Neural crest cell (in vitro differentiated cells): ENCODE measurements at regions not wholly inside any gene's neighbourhood (a gene's known extent, or its start where the extent isn't known, plus 50 kb on each side); places are given as distances from the start of the nearest gene placed in this dataset.

ENCODE experiments used
- DNase-seq: peaks from one replicate; pipeline ENCODE4 v3.0.0; 2021; ENCODE audit warnings: low read depth, mixed read lengths, low spot score
- H3K27ac Mint-ChIP-seq: one replicate; pipeline ENCODE4 v1.8.0; 2021; ENCODE audit warnings: mild to moderate bottlenecking, mixed read lengths; ENCODE audit not compliant: unreplicated experiment
- H3K27me3 Mint-ChIP-seq: 2 replicates; pipeline ENCODE4 v1.8.0; 2021; ENCODE audit warnings: low read depth, mild to moderate bottlenecking, mixed read lengths
- H3K36me3 Mint-ChIP-seq: 2 replicates; pipeline ENCODE4 v1.8.0; 2021; ENCODE audit warnings: low read depth, mild to moderate bottlenecking, mixed read lengths
- H3K4me1 Mint-ChIP-seq: 2 replicates; pipeline ENCODE4 v1.8.0; 2021; ENCODE audit warnings: mixed read lengths
- H3K4me3 Mint-ChIP-seq: one replicate; pipeline ENCODE4 v1.8.0; 2021; ENCODE audit warnings: mild to moderate bottlenecking, mixed read lengths
- H3K9me3 Mint-ChIP-seq: 2 replicates; pipeline ENCODE4 v1.8.0; 2021; ENCODE audit warnings: mixed read lengths
- TF ChIP-seq, protein P1 (sequence below): fragments of 200-600 bp; sonication (generic); conservative IDR thresholded peaks from 2 replicates; pipeline ENCODE4 v1.5.0; 2021; ENCODE audit warnings: antibody characterized with exemption, mild to moderate bottlenecking

DNA sequence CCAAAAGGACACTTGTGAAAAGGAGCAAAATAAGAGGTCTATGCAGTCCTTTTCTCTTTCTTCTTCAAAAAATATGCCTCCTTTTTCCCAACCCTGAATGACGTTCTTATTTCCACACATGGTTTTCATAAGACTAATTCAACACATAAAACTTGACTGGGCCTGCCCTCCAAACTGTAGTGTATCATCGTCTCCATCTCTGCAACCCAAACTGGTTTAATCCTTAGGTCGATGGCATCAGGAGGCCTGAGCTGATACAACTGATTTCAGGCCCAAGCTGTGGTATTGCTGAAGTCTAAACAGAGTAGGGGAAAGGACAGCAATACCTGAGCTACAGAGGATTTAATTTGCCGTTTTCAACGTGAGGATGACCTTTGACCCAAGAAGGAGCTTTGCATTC is 130.0 kb upstream of the MTNR1B start:
- H3K27ac Mint-ChIP-seq, result no peak overlapping the region
- DNase-seq, result no peak
- H3K9me3 Mint-ChIP-seq, result no peaks in the 10 kb centered on the region
- no peak overlapping the region for H3K4me3 Mint-ChIP-seq
- no peaks in the 10 kb centered on the region for H3K27me3 Mint-ChIP-seq
- H3K4me1 Mint-ChIP-seq, result peaks cover 39% of the 10 kb centered on the region
- TF ChIP-seq, protein P1, sequence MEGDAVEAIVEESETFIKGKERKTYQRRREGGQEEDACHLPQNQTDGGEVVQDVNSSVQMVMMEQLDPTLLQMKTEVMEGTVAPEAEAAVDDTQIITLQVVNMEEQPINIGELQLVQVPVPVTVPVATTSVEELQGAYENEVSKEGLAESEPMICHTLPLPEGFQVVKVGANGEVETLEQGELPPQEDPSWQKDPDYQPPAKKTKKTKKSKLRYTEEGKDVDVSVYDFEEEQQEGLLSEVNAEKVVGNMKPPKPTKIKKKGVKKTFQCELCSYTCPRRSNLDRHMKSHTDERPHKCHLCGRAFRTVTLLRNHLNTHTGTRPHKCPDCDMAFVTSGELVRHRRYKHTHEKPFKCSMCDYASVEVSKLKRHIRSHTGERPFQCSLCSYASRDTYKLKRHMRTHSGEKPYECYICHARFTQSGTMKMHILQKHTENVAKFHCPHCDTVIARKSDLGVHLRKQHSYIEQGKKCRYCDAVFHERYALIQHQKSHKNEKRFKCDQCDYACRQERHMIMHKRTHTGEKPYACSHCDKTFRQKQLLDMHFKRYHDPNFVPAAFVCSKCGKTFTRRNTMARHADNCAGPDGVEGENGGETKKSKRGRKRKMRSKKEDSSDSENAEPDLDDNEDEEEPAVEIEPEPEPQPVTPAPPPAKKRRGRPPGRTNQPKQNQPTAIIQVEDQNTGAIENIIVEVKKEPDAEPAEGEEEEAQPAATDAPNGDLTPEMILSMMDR, result no peak
- H3K36me3 Mint-ChIP-seq, result peaks cover 9% of the 10 kb centered on the region

DNA sequence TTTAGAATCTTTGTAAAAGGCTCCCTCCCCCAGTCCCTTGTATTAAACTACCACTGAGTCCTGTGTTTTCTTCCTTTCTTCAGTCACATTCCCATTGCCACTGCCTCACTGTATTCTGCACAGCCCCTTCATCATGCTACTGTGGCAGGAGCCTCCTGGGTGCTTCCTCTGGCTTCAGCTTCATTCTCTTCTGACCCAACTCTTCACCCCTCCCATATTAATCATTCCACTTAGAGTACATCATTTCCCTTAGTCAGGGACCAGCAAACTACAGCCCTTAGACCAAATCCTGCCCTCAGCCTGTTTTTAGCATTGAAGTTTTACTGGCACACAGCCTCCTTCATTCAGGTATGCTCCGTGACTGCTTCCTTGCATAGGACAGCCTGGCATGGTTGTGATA is 127.7 kb upstream of the MTNR1B start:
- no peak for DNase-seq
- Mint-ChIP-seq H3K4me3 (no peak overlapping the region), H3K4me1 (peaks cover 56% of the 10 kb centered on the region), H3K27me3 (no peaks in the 10 kb centered on the region), H3K9me3 (no peaks in the 10 kb centered on the region), H3K27ac (peak overlapping the region; percentile 30), H3K36me3 (peaks cover 7% of the 10 kb centered on the region)
- TF ChIP-seq, protein P1, result no peak

DNA sequence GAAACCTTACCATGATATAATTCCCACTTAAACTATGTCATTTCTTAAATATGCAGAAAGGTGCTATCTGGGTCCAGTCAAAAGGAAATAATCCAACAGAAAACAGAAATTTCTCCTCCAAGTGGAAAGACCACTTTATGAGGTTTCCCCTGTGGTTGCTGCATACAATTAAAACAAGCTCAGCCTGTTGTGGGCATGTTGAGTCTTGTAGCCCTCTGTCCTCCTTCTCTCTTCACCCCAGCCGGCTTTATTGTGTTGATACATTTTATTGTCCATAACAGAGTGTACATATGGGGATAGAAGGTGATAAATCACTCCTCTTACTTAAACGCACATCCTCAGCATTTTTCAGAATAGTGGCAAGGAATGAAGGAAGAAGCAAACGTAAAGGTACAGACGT is 126.0 kb upstream of the MTNR1B start:
- peaks cover 11% of the 10 kb centered on the region for H3K36me3 Mint-ChIP-seq
- TF ChIP-seq, protein P1, result no peak
- H3K9me3 Mint-ChIP-seq, result no peaks in the 10 kb centered on the region
- H3K27me3 Mint-ChIP-seq, result no peaks in the 10 kb centered on the region
- no peak overlapping the region for H3K4me3 Mint-ChIP-seq
- peaks cover 52% of the 10 kb centered on the region for H3K4me1 Mint-ChIP-seq
- peak overlapping the region; percentile 2 for H3K27ac Mint-ChIP-seq
- no peak for DNase-seq

DNA sequence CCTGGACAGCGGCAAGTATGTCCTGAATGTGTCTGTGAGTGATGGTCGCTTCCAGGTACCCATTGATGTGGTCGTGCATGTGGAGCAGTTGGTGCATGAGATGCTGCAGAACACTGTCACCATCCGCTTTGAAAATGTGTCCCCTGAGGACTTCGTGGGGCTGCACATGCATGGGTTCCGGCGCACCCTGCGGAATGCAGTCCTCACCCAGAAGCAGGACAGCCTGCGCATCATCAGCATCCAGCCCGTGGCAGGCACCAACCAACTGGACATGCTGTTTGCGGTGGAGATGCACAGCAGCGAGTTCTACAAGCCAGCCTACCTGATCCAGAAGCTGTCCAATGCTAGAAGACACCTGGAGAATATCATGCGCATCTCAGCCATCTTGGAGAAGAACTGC is 125.3 kb upstream of the MTNR1B start:
- H3K36me3 Mint-ChIP-seq, result peaks cover 11% of the 10 kb centered on the region
- no peak overlapping the region for H3K4me3 Mint-ChIP-seq
- no peak overlapping the region for H3K27ac Mint-ChIP-seq
- TF ChIP-seq, protein P1, result no peak
- no peak for DNase-seq
- peaks cover 46% of the 10 kb centered on the region for H3K4me1 Mint-ChIP-seq
- H3K9me3 Mint-ChIP-seq, result no peaks in the 10 kb centered on the region
- no peaks in the 10 kb centered on the region for H3K27me3 Mint-ChIP-seq

DNA sequence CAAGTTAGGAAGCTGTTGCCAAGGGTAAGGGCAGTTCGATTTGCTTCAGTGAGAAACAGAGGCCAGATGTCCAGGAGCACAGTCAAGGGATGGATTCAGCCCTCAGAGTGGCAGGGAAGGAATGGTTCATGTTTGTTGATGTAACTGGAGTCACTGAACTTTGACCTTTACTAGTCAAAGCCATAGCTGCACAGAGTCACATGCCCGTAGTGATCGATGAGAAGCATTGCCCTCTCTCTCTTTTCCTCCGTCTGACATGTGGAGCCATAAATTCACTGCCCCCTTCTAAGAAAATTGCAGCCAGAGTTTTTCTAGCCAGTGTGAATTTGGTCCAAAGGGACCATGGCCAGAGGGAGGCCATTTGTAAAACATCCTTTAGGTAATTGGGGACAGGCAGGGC is 124.1 kb upstream of the MTNR1B start:
- Mint-ChIP-seq H3K4me1 (peaks cover 37% of the 10 kb centered on the region), H3K36me3 (peaks cover 9% of the 10 kb centered on the region), H3K4me3 (no peak overlapping the region), H3K27ac (peak overlapping the region; percentile 76), H3K9me3 (no peaks in the 10 kb centered on the region), H3K27me3 (no peaks in the 10 kb centered on the region)
- TF ChIP-seq, protein P1, result no peak
- no peak for DNase-seq

DNA sequence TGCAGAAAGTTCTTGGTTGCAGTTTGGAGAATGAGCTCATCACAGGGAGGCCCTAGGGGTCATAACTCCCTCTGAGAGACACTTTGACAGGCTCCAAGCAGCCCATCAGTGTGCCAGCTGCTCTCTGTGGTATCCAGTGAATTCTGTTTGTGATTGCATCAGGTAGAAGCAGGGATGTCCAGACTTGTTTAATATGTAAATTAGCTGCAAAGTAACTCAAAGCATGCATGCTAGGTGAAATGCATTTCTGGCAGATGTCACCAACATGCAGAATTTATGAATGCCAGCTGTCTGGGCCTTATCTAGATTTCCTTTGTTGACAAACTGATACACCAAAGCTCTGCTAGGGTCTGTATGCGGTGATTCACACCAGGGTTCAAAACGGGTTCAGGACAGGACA is 123.6 kb upstream of the MTNR1B start:
- Mint-ChIP-seq H3K27me3 (no peaks in the 10 kb centered on the region), H3K27ac (no peak overlapping the region), H3K4me3 (no peak overlapping the region), H3K4me1 (peaks cover 33% of the 10 kb centered on the region), H3K36me3 (peaks cover 9% of the 10 kb centered on the region), H3K9me3 (no peaks in the 10 kb centered on the region)
- TF ChIP-seq, protein P1, result no peak
- no peak for DNase-seq
